Tongue (tissue), 1 donor: ENCODE measurements at regions not wholly inside any gene's neighbourhood (a gene's known extent, or its start where the extent isn't known, plus 50 kb on each side); places are given as distances from the start of the nearest gene placed in this dataset.

Experiments used
- DNase-seq: peaks from one replicate; pipeline ENCODE4 v3.0.0-alpha.2; 2015

DNA sequence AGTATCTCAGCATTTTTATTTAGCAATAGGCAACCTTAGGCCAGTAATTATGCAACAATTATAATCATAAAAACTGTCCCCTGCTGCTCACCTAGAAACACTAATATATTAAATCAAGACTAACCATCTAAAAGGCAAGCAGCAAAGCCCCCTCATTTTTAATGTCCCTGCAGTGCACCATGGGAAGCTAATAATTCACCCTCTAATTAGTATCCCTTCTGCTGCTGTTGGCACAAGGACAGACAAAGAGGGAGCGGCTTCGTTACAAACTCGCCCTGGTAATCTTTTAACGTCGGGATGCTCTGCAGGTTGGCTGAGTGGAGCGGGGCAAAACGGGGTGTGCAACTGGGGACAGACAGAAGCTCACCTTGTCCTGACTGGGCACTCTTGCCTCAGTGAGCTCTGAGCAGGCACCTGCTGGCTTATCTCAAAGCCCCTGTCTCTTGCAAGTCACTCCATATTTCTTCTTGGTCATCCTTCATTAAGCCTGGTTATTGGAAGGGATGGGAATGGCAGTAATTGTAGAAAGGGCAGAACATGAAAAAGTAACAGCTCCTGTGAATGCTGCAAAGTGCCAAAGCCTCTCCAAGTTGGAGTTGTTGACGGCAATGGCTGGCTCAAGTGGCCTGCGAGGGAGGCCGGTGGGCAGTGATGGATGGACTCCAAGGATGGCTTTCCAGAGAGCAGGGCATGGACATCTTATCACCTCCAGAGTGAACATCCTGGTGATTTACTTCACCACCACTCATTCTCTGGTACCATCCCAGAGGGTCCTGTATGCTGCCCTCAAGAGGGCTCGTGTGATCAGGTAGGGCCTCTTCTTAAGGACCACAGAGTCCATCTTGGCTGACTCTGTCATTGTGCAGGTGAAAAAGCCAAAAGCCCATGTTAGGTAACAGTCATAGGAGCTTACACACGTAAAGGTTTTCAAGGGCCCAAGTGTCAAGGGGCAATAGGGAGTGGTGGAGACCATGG, 219.6 kb upstream of the N4BP1 start:
- DNase-seq, result no peak

DNA sequence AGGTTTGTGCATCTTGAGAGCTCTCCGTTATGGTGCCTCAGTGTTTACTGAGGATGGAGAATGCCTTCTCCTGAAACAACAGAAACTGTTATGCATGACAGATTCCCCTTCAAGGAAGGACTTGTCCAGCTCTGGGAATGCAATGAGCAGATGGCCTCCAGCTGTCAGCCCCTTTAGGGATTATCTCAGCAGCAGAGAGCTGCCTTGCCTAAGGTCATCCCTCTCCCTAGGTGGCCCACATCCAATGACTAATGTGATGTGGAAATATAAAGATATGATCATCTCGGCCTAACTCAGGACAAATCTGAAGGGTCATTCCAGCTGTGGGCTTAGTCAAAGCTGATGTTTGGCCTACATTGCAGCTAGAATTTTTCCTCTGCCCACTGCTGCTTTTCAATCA, 214.3 kb upstream of the N4BP1 start:
- no peak for DNase-seq

DNA sequence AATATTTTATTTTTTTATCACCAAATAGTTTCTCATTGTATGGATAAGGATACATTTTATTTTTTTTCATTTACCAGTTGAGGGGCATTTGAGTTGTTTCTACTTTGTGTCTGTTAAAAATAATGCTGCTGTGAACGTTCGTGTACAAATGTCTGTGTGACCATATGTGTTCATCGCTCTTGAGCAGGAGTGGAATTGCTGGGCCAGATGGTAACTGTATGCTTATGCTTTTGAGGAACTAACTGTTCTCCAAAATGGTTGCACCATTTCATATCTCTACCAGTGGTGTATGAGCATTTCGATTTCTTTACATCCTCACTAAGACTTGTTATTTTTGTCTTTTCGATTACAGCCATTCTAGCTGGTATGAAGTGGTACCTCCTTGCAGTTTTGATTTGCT, 212.5 kb upstream of the N4BP1 start:
- no peak for DNase-seq

DNA sequence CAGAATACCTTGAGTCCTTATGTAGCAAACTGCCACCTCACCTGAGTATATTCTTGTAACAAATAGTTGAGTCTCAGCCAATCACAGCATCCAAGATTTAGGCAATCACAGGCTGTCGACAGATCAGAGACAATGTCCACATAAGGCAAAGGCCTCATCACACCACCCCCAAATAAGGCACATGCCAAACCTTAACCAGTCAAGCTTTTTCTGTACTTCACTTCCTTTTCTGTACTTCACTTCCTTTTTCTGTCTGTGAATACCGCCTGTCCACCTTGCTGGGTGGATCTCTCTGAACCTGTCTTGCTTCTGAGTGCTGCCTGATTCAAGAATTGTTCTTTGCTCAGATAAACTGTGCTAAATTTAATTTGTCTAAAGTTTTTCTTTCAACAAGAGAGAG, 210.4 kb upstream of the N4BP1 start:
- no peak for DNase-seq

DNA sequence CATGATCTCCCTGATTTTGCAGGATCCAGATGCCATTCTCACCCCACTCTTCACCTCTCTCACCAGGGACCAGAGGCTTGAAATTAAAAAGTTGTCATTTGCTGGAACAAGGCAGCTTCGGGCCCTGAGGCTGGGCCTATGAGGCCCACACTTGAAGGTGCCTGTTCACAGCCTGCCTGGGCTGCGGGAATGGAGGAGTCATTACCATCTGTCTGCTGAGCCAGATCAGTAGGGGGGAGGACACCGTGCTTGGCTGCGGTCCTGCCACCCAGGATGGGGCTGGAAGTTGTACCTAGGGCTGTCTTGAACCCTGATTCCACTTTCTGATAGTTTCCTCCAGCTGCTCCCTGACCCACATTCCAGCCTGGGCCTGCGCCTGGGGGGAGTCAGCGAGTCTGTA, 208.3 kb upstream of the N4BP1 start:
- no peak for DNase-seq

DNA sequence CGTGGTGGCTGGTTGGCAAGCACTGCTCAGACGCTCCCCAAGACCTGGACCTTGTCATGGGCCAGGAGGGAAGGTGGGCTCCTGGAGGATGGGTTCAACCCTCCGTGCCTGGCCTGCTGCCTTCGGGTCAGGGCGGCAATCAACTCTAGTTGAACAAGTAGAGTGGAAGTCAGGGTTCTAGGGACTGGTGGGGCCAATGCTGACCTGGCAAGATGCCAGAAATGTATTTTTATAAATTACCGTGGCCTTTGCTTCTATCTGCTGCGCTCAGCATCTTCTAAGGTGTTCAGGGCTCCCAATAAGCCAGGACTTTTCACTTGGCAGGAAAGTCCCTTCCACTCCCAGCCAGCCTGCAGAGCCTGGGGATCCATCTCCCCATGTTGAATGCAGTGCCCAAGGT, 207.1 kb upstream of the N4BP1 start:
- DNase-seq, result no peak

DNA sequence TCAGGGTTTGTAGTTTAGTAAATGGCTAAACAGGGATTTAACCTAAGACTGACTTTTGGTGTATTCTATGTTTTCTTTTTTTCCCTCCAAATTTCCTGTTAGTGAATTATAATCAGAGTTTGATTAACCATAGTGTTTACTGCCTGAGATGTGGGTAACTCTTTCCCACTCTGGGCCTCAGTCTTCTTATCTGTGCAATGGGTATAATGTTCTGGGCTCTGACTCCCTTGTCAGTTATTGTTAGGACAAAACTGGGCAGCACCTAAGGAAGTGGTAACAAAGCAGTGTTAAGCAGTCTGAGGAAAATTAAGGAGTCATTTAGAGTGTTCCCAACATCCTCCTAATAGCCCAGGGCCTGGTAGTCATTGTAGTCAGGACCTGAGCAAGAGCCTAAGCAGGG, 206.4 kb upstream of the N4BP1 start:
- no peak for DNase-seq

DNA sequence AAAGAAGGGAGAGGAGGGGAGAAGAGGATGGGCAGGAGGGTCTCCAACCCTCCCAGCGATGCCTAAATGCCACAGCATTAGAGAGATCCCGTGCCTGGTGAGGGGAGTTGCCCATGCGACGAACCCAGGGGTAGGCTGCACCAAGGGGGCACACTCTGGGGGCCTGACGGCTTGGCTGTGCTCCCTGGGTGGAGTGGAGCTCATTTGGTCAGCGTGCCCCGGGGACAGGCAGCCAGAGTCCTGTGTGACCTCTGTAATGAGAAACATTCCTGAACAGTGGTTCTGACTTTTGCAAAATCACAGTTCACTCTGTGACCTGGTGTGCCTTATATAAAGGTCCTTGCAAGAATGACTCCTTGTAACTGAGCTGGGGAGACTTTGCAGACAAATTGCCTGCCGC, 205.0 kb upstream of the N4BP1 start:
- DNase-seq, result no peak

DNA sequence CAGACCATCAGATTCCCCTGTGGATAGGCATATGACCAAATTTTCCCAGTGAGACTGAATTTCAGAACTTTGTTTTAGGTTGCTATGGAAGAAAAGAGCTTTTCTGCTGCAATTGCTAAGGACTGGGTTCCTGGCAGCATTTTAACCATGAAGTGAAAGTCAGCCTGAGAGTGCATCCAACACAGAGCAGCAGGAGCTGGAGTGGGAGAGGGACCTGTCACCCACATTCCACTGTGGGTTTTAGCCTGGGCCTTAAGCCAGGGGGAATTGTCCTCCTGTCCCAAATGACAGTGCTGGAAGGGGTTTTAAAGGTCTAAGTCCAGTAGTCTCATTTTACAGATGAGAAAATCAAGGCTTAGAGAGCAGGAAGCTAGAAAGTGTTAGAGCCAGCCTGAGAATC, 203.5 kb upstream of the N4BP1 start:
- no peak for DNase-seq

DNA sequence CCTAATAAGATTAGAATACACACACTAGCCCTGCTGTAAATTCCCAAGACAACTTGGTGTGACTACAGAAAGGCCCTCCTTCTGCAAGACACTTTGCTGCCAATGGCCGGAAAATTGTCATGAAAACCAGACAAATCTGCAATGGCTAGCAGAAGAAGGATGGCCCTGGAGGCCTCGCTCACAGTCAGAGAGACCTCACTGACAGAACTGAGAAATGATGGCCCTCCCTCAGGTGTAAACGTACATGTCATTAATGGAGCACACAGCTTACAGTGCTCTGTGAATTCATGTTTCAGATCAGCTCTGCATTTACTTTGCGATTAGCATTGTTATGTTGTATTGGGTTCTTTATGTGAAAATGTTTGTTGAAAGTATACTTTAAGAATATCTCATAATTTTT, 202.9 kb upstream of the N4BP1 start:
- no peak for DNase-seq

DNA sequence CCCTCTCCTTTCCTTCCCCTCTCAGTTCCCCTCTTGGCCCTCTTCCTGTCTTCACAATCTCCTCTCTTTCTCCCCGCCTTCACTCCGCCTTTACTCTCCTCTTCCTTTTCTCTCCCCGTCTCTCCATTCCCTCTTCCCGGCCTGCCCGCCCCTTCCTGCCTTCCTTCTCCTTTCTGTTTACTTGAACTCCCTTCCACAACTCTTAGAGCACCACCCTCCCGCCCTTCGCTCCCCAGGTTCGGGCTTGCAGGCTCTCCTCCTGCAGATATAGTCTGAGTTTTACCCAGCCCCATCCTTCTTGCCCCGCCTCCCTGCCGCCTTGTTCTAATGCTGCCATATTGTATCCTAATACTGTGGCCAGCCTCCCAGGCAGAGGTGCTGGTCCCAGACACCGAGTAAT, 201.5 kb upstream of the N4BP1 start:
- no peak for DNase-seq

DNA sequence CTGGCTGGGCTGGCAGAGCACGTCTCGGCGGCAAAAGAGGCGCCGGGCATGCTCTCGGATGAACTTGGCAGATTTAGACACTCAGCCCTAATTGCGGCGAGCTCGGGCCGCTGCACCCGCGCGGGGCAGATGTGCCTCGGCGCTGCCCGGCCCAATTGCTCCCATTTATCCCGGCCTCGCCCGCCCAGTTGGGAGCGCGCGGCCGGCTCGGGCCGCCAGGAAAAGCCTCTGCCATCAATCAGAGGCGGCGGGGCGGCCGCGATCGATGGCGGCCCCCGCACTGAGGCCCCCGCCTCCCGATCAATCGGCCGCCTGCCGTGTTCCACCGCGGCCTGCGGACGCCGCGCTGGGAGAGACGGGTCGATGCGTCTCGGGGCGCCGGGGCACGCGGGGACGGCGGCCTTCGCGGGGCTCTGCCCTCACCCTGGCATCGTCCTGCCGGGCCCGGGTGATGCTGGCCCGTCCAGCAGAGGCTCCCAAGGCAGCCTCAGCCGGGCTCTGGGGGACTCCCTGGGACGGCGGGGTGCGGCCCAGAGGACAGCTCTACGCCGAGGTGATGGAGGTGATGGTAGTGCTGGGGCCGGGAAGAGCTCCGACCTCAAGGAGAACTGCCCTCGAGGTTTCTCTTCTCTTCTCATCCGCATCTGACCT, 200.9 kb upstream of the N4BP1 start:
- no peak for DNase-seq

DNA sequence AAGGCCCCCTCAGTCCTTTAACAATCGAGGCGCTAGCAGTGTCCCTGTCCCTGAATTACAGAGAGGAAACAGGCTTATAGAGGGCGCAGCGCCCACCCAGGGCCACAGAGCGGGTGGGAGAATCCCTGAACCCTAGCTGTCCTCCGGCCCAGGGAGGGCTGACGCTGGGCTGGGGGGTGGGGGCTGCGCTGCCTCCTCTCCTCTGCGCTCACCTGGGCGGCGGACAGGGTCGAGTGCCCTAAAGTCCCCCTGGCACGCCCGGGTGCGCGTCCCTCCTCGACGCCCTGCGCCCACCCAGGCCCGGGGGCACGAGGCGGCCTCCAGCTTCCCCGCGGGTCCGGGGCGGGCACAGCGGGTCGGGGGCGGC, 200.4 kb upstream of the N4BP1 start:
- DNase-seq, result no peak

DNA sequence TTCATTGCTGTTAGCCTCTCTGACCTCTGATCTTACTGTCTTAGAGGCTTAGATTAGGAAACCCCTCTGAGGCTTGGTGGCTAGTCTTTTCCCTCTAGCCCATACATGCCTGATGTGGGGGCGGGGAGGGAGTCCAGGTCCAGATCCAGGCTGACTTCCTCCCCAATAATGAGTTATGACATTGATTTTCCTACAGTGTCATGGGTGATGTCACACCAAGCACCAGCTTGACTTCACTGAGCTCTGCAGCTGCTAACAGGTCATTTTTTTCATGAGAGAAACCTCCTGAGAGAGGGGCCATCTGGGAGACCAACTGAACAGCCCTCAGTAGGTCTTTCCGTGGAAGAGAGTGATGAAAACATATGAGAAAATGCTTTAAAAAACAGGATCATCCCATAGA, 180.2 kb upstream of the N4BP1 start:
- no peak for DNase-seq

DNA sequence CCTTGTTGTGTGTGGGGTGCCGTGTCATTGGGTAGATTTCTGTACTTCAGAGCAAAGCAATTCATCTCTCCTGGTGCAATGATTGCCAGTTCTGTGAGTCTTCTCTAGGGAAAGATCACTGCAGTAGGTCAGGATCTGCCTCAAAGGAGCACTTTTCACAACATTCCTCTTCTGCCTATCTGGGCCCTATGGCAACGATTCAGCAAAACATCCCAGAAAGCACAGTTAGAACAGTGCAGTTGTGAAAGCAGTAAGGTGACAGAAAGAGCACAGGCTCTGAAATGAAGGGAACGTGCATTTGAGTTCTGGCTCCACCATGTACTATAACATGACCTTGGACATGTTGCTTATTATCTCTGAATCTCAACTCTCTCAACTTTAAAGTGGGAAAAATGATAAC, 178.5 kb upstream of the N4BP1 start:
- no peak for DNase-seq

DNA sequence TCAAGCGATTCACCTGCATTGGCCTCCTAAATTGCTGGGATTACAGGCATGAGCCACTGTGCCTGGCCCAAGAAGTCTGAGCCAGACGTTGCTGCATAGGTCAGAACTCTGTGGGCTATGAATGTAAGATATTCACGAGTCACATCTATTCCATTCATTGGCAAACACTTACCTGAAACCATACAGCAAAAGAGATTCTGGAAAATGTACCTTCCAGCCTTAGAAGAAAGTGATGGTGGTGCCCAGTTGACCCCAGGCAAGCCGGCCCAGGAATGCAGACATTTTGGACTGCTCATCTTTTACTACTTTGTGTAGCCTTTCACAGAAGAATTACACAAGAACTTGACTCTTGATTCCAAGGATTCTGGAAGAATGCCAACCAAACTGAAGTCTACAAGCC, 135.6 kb upstream of the N4BP1 start:
- DNase-seq, result no peak

DNA sequence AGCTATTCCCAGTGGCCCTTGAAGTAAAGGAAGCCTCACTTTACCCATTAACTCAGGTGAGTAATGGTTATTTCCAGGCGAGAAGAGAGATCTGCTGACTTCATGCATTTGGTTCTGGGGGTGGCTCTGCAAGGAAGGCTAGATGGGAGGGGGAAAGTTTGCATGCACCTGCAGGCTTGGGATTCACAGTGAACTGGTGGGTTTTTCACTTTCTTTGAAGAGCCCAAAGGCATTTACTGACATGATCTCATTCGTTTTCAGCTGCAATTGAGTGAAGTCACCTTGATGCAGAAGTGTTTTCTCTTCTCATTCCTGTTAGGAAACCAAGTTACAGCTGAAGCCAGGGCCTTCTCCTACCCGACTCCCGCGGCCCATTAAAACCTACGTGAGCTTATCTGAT, 131.0 kb upstream of the N4BP1 start:
- DNase-seq, result no peak

DNA sequence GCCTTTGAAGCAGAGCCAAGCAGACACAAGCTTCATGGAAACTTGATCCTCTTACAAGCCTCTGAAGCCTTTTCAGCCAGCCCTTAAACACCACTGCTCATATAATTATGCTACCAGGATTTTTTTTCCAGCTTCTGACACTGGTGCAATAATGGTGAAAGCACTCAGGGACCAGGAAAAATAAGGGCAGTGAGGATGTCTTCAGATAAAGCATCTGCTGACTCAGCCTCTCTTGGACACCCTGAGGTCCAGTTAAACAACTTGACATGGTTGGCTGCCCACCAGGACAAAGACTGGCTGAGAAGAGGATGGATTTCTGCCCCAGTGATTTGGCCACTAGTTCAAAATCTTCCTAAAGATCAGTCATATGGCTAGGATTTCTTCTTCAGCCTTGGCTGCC, 124.2 kb upstream of the N4BP1 start:
- DNase-seq, result no peak

DNA sequence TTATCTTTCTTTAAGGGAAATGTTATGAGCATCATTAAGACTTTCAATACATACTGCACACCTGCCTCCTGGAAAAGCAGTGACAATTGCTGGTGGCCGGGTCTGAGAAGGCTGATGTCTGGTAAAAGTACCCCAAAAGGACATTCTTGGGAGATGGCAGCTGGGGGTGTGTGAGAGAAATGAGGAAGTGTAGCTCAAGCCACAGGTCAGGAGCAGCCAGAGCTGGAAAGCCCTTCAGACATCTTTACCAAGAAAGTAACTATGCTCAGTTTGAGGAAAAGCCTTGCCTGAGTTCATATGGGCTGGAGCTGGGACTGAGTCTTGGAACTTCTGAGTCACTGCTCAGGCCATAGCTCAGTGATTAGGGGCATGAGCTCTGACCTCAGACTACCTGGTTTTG, 94.7 kb upstream of the N4BP1 start:
- DNase-seq, result no peak

DNA sequence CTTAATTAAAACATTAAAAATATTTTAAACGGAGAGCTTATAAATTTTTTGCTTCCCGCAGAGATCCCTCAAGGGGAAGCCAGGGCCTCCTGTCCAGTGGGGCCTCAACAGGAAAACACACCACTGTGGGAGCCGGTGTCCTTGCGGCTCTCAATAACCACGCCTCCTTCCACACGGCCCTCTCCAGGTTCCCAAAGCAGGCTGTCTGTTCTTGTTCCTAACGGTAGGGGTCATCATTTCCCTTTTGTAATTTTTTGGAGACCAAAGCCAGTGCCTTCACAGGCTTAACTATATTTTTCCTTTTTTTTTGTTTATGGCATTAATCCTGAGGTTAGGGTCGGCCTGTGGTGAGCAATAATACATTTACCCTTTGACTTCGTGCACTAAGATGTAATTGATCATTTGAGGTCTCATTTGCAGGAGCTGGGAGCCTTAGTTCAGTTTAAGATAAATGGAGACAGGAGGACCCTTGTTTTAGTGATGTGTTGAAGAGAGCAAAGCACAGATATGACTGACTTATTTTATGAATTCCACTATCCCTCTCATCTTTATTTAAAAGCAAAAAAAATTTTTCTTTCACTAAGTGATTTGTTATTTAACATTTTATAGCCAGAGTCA, 77.5 kb upstream of the N4BP1 start:
- peak; percentile 79 for DNase-seq

DNA sequence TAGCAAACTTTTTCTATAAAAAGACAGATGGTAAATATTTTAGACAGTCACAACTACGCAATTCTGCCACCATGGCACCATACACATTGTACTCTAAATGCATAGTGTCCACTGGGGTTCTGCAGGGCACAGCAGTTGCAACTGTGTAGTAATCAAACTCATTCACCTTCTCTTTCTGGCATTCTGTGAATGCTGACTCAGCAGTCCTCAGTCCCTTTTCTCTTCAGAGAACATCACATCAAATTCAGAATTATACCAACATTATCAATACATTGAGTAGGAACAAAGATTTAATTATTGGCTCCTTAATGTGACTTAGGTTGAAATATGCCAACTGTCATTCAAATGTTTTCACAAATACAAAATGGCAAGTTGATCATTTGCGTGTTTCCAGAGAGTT, 74.2 kb upstream of the N4BP1 start:
- no peak for DNase-seq

DNA sequence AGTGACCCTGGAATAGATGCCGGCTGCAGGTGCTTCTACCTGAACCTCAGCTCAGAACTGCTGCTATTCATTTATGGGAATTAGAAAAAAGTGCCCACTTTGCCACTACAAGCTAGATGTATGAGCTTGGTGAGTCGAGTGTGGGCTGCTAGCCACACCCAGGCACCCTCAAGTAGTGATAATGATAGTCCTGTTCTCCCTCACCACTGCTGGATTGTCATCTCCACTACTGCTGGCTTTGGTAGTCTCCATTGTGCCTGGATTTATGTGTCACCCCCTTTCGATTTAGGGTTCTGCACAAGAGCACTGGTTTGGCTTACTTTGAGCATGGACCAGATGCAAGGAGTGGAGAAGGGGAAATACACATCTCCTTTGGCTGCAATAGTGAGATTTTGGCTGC, 73.0 kb upstream of the N4BP1 start:
- DNase-seq, result no peak

DNA sequence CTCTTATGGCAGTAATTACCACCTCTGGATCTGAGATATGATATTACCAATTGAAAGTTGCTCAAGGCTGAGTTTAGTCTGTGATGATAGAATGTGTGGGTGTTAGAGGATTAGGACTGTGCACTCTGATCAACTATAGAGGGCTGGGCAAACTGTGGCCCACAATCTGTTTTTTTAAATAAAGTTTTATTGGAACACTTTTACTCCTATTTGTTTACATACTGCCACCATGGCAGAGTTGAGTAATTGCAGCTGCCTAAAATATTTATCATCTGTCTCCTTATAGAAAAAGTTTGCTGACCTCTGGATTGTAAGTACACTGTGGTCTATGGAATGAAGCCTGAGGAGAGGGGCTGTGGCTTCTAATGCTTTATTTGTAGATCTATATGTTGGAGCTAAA, 71.5 kb upstream of the N4BP1 start:
- no peak for DNase-seq

DNA sequence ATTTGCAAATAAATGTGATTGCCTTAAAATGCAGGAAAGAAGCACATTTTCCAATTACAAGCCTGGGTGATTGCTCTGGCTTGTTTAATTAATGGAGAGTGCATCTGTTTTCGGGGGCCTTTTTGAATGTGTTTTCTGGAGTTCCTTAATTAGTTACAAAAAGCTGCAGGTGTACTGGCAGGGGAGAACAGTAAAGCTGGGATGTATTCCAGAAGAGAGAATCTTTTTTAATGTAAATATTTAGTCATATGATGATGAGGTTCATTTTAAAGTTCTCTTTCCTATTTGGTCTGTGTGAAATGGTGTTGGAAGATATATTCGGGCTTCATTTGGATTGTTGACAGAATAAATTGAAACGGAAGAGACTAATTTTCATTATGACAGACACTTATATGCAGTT, 70.9 kb upstream of the N4BP1 start:
- DNase-seq, result no peak
